ENCODE measurements at regions not wholly inside any gene's neighbourhood (a gene's known extent, or its start where the extent isn't known, plus 50 kb on each side); places are given as distances from the start of the nearest gene placed in this dataset.

- dilution Hi-C loops (cut with MboI; ENCODE audit: extremely low pct_ligation_motif_present, low sequenced_read_pairs) (no loop called here), intact Hi-C loops (cut with micrococcal nuclease) (no loop called here)
- ChIA-PET POLR2A (no interaction called here), CTCF (no interaction called here)
- H3K36me3 ChIP-seq (ENCODE audit: control insufficient read depth in 2 of 2, extremely low read depth in 1 of 2, insufficient read depth in 2 of 2, low read length in 2 of 2), result no peaks in the 10 kb centered on the region
- no peaks in the 10 kb centered on the region for H3K9me1 ChIP-seq (replicated peaks; ENCODE audit: control insufficient read depth, extremely low read depth, insufficient read depth, low read length)
- no peak overlapping the region for H3K27ac ChIP-seq (ENCODE audit: insufficient read depth, low read depth, low read length)
- no TSS peak for BruUV-seq (replicated peaks)
- no peaks in the 10 kb centered on the region for H3K4me1 ChIP-seq (ENCODE audit: control insufficient read depth, extremely low read depth, insufficient read depth, low read length)
- H2AFZ ChIP-seq (ENCODE audit: low read depth, low read length), result no peak overlapping the region
- H3K4me3 ChIP-seq (replicated peaks in 1 of 3; ENCODE audit: insufficient read depth in 1 of 3, low read depth in 1 of 3, low read length in 3 of 3), result no peak overlapping the region
- H3K4me2 ChIP-seq (ENCODE audit: insufficient read depth, low read length), result no peak overlapping the region
- H3K79me2 ChIP-seq (ENCODE audit: control insufficient read depth, insufficient read depth, low read length), result no peaks in the 10 kb centered on the region
- no peak overlapping the region for H3K9ac ChIP-seq (replicated peaks; ENCODE audit: extremely low read depth, insufficient read depth, low read length)
- H4K20me1 ChIP-seq (replicated peaks; ENCODE audit: control insufficient read depth, extremely low read depth, insufficient read depth, low read length), result no peaks in the 10 kb centered on the region
- no peak for DNase-seq (ENCODE audit: low read depth, low spot score)
- TF ChIP-seq JUN (IDR thresholded peaks at IDR 0.05; ENCODE audit: borderline replicate concordance, insufficient read depth, insufficient read length, low read depth) (no peak), POLR2A (IDR thresholded peaks at IDR 0.05; ENCODE audit: low read depth, low read length) (no peak), GATA2 (IDR thresholded peaks at IDR 0.05; ENCODE audit: insufficient read depth, insufficient read length, low read depth, low read length) (no peak), MAX (IDR thresholded peaks at IDR 0.05; ENCODE audit: insufficient read depth, insufficient read length) (no peak), CTCF (IDR thresholded peaks at IDR 0.05; ENCODE audit: extremely low read depth in 1 of 2, insufficient read depth in 1 of 2, low read depth in 1 of 2, low read length in 2 of 2) (no peak), EZH2 (IDR thresholded peaks at IDR 0.05; ENCODE audit: borderline replicate concordance, low read depth, low read length, severe bottlenecking) (no peak), FOS (IDR thresholded peaks at IDR 0.05; ENCODE audit: borderline replicate concordance, insufficient read depth, low read length) (no peak), MYC (IDR thresholded peaks at IDR 0.05; ENCODE audit: low read depth, low read length) (no peak), POLR2AphosphoS5 (IDR thresholded peaks at IDR 0.05; ENCODE audit: insufficient read depth, low read depth, low read length) (no peak)
- no peaks in the 10 kb centered on the region for H3K27me3 ChIP-seq (ENCODE audit: control insufficient read depth in 2 of 2, insufficient read depth in 2 of 2, low read length in 2 of 2)
- no peak for FAIRE-seq
- no peaks in the 10 kb centered on the region for H3K9me3 ChIP-seq (replicated peaks; ENCODE audit: control insufficient read depth, insufficient read depth, low read length)
Observed at GRCh38 chr16:11449716-11450115, 104.5 kb downstream of the RMI2 start.
